GM10248 (cell line): ENCODE measurements at regions not wholly inside any gene's neighbourhood (a gene's known extent, or its start where the extent isn't known, plus 50 kb on each side); places are given as distances from the start of the nearest gene placed in this dataset.

Experiments
- CTCF ChIA-PET: fragments of 300-600 bp; sonication (Branson Sonifier 250); formaldehyde crosslinking; extraction: SDS; loops from one replicate; lab custom pipeline; 2021; ENCODE audit warnings: antibody characterized with exemption; lab: Yijun Ruan, JAX
- POLR2A ChIA-PET: fragments of 350-650 bp; sonication (Branson Sonifier 250); formaldehyde crosslinking; extraction: SDS; loops from one replicate; lab custom pipeline; 2020; ENCODE audit warnings: antibody characterized with exemption; lab: Yijun Ruan, JAX
- DNase-seq: peaks from one replicate; pipeline ENCODE4 v3.0.0; 2012; ENCODE audit errors: extremely low spot score
- TF ChIP-seq, protein P1 (sequence below): IDR thresholded peaks from 2 replicates; pipeline ENCODE4 v1.5.1; 2012; ENCODE audit warnings: mild to moderate bottlenecking, low read depth; ENCODE audit errors: extremely low read depth, missing control alignments, control extremely low read depth

DNA sequence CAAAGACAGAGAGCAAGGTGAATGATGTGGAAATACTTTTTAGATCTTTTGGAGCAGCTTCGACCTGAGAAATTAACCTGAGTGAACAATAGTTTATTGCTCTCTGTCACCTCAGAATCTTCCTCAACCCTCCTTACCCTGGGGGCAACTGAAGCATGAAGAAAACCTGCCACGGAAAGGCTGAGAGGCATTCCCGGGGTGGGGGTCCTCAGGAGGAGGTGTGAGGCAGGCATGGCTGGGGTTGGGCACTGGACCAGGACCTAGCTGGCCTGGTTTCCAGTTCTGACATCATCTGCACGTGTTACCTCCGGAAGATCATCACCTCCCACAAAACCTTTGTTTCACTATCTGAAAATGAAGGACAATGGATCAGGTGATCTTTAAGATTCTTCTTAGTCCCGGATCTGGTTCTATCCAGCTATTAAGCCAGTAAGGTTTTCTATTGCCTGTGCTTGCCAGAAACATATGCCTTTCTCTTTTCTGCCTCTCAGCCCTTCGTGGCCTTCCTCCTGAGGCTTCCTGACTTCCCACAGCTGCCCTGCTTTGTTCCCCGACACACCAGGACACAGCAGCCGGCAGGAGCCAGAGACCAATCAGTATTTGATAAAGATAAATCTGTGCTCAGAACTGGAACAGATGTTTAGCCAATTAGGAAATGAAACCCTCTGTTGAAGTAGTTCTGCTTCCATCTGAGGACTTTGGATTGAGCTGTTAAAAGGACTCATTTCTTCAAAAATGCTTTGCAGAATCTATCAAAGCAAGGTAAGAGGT lies 232.5 kb downstream of the TDRD15 start:
- DNase-seq: no peak
- CTCF ChIA-PET: no interaction called here
- POLR2A ChIA-PET: no interaction called here
- TF ChIP-seq, protein P1, sequence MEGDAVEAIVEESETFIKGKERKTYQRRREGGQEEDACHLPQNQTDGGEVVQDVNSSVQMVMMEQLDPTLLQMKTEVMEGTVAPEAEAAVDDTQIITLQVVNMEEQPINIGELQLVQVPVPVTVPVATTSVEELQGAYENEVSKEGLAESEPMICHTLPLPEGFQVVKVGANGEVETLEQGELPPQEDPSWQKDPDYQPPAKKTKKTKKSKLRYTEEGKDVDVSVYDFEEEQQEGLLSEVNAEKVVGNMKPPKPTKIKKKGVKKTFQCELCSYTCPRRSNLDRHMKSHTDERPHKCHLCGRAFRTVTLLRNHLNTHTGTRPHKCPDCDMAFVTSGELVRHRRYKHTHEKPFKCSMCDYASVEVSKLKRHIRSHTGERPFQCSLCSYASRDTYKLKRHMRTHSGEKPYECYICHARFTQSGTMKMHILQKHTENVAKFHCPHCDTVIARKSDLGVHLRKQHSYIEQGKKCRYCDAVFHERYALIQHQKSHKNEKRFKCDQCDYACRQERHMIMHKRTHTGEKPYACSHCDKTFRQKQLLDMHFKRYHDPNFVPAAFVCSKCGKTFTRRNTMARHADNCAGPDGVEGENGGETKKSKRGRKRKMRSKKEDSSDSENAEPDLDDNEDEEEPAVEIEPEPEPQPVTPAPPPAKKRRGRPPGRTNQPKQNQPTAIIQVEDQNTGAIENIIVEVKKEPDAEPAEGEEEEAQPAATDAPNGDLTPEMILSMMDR: no peak

DNA sequence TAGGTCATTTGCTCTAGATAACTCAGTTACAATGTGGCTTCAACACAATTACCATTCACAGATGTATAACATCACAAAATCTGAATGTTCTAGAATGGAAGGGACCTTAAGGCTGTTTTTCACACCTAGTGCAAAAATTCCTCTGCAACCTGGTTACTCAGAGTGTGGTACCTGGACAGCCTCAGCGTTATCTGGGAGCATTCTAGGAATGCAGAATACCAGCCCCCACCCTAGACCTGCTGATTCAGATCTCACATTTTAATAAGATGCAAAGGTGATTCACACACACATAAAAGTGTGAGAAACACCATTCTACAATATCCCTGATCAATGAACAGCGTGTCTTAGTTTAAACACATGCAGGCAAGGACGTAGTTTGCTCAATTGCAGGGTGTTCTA lies 233.1 kb downstream of the TDRD15 start:
- no peak for DNase-seq
- TF ChIP-seq, protein P1: no peak
- CTCF ChIA-PET: no interaction called here
- POLR2A ChIA-PET: no interaction called here

DNA sequence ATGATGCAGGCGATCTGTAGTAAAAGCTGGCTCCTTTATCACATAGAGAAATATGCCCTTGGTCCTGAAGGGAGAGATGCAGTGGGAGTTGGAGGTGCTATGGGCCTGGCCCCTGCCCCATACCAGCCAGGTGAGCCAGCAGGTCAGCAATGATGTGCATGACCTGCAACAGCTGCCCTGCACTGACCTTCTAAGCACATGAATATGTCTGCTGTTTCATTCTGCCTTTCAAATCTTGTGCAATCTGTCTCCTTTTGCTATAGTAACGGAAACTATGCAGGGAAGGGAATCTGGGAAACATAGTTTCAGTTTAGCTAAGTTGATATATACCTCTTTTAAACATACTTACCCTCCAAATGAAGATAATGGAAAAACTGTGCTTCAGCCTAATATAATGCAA lies 235.2 kb downstream of the TDRD15 start:
- no peak for DNase-seq
- POLR2A ChIA-PET: no interaction called here
- CTCF ChIA-PET: interaction anchor here (1.0 to 2.7 kb wide), 3 partner anchors 14 to 63 kb away, joined by 3 to 6 read pairs (median 3); no protein-coding TSS in a partner anchor
- TF ChIP-seq, protein P1: no peak

DNA sequence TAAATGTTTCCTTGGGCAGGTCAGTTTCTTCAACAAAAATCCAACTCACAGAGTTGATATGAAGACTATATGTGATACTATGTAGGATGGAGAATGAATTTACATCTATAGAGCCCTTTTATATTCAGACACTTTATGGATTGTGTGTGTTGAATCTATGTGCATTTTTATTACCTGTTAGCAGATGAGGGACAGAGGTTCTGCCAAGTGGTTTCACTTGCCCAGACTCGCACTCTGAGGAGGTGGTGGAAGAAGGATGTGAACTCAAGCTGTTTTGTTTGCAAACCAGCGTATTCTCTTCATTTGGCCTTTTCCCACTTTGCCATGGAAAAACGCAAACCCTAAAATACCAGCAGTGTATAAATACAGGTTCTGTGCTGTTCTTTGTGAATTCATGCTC lies 237.6 kb downstream of the TDRD15 start:
- TF ChIP-seq, protein P1: no peak

DNA sequence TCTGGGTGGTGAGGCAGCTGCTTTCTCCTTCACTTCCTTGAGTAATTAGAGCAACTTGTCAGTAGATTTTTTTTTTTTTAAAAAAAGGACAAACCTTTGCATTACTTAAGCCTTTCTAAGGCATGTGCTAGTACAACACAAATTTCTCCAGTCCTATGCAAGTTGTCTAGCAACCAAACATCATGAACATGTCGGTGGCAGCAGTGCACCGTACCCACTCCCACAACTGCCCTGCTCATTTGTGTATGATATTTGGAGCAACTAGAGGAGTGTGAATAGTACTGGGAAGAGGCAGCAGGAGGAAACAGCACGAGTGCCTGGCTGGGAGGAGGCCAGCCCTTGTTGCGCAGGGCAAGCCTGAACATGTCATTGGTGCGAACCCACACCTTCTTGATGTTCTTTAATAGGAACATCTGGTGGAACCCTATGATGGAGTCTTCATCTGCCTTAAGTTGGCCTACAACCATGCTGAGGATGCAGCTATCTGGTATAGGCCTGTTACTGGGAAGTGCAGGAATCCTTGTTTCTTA lies 238.3 kb downstream of the TDRD15 start:
- no peak for DNase-seq
- ChIA-PET CTCF (interaction anchor here (2.7 to 2.9 kb wide), 2 partner anchors 10 to 11 kb away, joined by 6 to 11 read pairs; no protein-coding TSS in a partner anchor), POLR2A (no interaction called here)
- TF ChIP-seq, protein P1: no peak

More for the DNA sequence above, 237.6 kb downstream of the TDRD15 start:
- no peak for DNase-seq
- CTCF ChIA-PET: interaction anchor here (2.7 kb wide), 1 partner anchor 11 kb away, joined by 6 read pairs; no protein-coding TSS in a partner anchor
- POLR2A ChIA-PET: no interaction called here

DNA sequence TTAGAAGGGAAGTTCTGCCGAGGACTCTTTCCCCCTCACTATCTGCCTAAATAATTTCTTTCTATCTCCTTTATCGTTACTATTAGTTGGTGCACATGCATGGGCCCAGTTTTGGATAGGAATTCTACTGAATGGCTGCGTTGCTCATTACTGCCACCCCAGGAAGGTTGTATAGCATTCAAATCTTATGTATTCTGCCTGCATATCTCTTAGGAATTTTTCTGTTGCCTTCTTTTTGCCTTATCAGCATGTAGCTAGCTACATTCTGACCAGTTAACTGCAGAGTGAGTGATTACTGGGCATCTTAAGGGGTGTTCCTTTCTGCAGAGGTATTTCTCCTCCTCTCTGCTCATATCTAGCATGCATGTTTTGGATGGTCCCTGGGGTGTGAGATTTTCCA lies 239.6 kb downstream of the TDRD15 start:
- ChIA-PET CTCF (interaction anchor here (1.4 to 2.9 kb wide), 3 partner anchors 9 to 47 kb away, joined by 4 to 11 read pairs (median 4); no protein-coding TSS in a partner anchor), POLR2A (no interaction called here)
- DNase-seq: no peak
- TF ChIP-seq, protein P1: no peak
